ENCODE measurements at regions not wholly inside any gene's neighbourhood (a gene's known extent, or its start where the extent isn't known, plus 50 kb on each side); places are given as distances from the start of the nearest gene placed in this dataset.

GRCh38 chr13:108460043-108460442 lies 169.4 kb upstream of the MYO16 start:
- TF ChIP-seq POLR2AphosphoS5 (IDR thresholded peaks at IDR 0.05; ENCODE audit: low read depth, low read length) (no peak), CHD2 (IDR thresholded peaks at IDR 0.05; ENCODE audit: low read length, partially characterized antibody) (no peak), CTCF (IDR thresholded peaks at IDR 0.05) (no peak), USF2 (IDR thresholded peaks at IDR 0.05; ENCODE audit: borderline replicate concordance, low read depth, low read length) (no peak), FOXJ3 (CRISPR knock-in tag; IDR thresholded peaks at IDR 0.05) (no peak)

Measured in SK-N-SH (cell line).